KMS-11 (cell line): ENCODE measurements at regions not wholly inside any gene's neighbourhood (a gene's known extent, or its start where the extent isn't known, plus 50 kb on each side); places are given as distances from the start of the nearest gene placed in this dataset.

ENCODE experiments used
- H2AFZ ChIP-seq: fragments of 200-600 bp; sonication (generic); 2 replicates; pipeline ENCODE4 v1.6.1; 2016; ENCODE audit warnings: antibody characterized with exemption, mixed run types, low read depth
- H3K27ac ChIP-seq: fragments of 200-600 bp; sonication (generic); 2 replicates; pipeline ENCODE4 v1.6.1; 2016; ENCODE audit warnings: mild to moderate bottlenecking, mixed run types
- H3K27me3 ChIP-seq: fragments of 200-600 bp; sonication (generic); 2 replicates; pipeline ENCODE4 v1.6.1; 2017; ENCODE audit warnings: mild to moderate bottlenecking, low read depth, mixed run types, moderate library complexity; ENCODE audit not compliant: insufficient read depth
- H3K36me3 ChIP-seq: fragments of 200-600 bp; sonication (generic); 2 replicates; pipeline ENCODE4 v1.6.1; 2017; ENCODE audit warnings: mild to moderate bottlenecking, mixed run types; ENCODE audit not compliant: insufficient read depth
- H3K4me1 ChIP-seq: fragments of 200-600 bp; sonication (generic); 2 replicates; pipeline ENCODE4 v1.6.1; 2016; ENCODE audit warnings: mild to moderate bottlenecking, low read depth, mixed run types; ENCODE audit not compliant: poor library complexity, severe bottlenecking
- H3K4me2 ChIP-seq: fragments of 200-600 bp; sonication (generic); 2 replicates; pipeline ENCODE4 v1.7.0; 2016; ENCODE audit warnings: mild to moderate bottlenecking, mixed run types
- H3K4me3 ChIP-seq: fragments of 200-600 bp; sonication (generic); IDR thresholded peaks from 2 replicates; pipeline ENCODE4 v1.6.1; 2017; ENCODE audit warnings: low read depth, low read length, mixed read lengths; ENCODE audit not compliant: insufficient read depth
- H3K79me2 ChIP-seq: fragments of 200-600 bp; sonication (generic); 2 replicates; pipeline ENCODE4 v1.6.1; 2016; ENCODE audit warnings: low read depth, mixed run types; ENCODE audit not compliant: insufficient read depth
- H3K9ac ChIP-seq: fragments of 200-600 bp; sonication (generic); 2 replicates; pipeline ENCODE4 v1.6.1; 2016; ENCODE audit warnings: mild to moderate bottlenecking, mixed run types
- H4K20me1 ChIP-seq: fragments of 200-600 bp; sonication (generic); 2 replicates; pipeline ENCODE4 v1.6.1; 2016; ENCODE audit warnings: mild to moderate bottlenecking, mixed run types; ENCODE audit not compliant: insufficient read depth
- TF ChIP-seq, protein P1 (sequence below): fragments of 200-600 bp; sonication (generic); conservative IDR thresholded peaks from 2 replicates; pipeline ENCODE4 v1.6.1; 2017; ENCODE audit warnings: low read depth, mild to moderate bottlenecking, antibody characterized with exemption, low read length, moderate library complexity, mixed read lengths

DNA sequence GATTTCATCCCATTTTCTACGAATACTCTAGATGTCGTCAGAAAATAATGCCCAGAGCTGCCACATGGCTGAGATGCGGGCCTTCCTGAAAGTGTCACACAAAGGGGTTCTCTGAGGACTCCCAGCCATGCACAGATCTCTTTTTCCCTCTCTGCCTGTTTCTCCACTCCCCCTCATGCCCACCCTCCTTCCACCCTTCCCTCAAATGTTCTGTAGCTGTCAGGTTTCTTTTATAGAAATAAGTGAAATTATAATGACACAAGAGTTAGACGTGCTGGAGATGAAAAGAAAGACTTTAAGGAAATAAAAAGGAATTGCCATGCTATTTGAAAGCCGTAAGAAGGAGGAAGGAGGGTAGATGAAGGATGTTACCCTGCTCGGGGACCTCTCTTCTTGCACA is 819.3 kb upstream of the CELF2 start:
- Histone ChIP-seq H3K79me2 (no peaks in the 10 kb centered on the region), H3K4me3 (no peak overlapping the region), H4K20me1 (no peaks in the 10 kb centered on the region), H3K27ac (no peak overlapping the region), H3K27me3 (no peaks in the 10 kb centered on the region), H3K36me3 (no peaks in the 10 kb centered on the region), H3K9ac (no peak overlapping the region), H2AFZ (no peak overlapping the region), H3K4me2 (no peak overlapping the region), H3K4me1 (no peaks in the 10 kb centered on the region)
- TF ChIP-seq, protein P1, sequence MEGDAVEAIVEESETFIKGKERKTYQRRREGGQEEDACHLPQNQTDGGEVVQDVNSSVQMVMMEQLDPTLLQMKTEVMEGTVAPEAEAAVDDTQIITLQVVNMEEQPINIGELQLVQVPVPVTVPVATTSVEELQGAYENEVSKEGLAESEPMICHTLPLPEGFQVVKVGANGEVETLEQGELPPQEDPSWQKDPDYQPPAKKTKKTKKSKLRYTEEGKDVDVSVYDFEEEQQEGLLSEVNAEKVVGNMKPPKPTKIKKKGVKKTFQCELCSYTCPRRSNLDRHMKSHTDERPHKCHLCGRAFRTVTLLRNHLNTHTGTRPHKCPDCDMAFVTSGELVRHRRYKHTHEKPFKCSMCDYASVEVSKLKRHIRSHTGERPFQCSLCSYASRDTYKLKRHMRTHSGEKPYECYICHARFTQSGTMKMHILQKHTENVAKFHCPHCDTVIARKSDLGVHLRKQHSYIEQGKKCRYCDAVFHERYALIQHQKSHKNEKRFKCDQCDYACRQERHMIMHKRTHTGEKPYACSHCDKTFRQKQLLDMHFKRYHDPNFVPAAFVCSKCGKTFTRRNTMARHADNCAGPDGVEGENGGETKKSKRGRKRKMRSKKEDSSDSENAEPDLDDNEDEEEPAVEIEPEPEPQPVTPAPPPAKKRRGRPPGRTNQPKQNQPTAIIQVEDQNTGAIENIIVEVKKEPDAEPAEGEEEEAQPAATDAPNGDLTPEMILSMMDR, result no peak

DNA sequence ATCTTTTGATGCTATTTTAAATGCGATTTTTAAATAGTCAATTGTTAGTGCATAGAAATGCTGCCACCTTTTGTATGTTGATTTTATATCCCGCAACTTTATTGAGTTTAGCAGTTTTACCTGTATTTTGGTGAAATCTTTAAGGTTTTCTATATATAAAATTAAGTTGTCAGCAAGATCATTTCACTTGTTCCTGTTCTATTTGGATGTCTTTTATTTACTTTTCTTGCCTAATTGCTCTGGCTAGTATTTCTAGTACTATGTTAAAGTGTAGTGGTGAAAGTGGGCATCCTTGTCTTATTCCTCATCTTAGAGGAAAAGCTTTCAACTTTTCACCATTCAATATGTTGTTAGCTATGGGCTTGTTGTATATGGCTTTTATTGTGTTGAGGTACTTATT is 813.3 kb upstream of the CELF2 start:
- H4K20me1 ChIP-seq, result no peaks in the 10 kb centered on the region
- H3K79me2 ChIP-seq, result no peaks in the 10 kb centered on the region
- H3K9ac ChIP-seq, result no peak overlapping the region
- H3K4me3 ChIP-seq, result no peak overlapping the region
- TF ChIP-seq, protein P1, result no peak
- no peak overlapping the region for H3K4me2 ChIP-seq
- no peaks in the 10 kb centered on the region for H3K36me3 ChIP-seq
- no peak overlapping the region for H3K27ac ChIP-seq
- H3K4me1 ChIP-seq, result peaks cover 9% of the 10 kb centered on the region
- H2AFZ ChIP-seq, result no peak overlapping the region
- no peaks in the 10 kb centered on the region for H3K27me3 ChIP-seq

DNA sequence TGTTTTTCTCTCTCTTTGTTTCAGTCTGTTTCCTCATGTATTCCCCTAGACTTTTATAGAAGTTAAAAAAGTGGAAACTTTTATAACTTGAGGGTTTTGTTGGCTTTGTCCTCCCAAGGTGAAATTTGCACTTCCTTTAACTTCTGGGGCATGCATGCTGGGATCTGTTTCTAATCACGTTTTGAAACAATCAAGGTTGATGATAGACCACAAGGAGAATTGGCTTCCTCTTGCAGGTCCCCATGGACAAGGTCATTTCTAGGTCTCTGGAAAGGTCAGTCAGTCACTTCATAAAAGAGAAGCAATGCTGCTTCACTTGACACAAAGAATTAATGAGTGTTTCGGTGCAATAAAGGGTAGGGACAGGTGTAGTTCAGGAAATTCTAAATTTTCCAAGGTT is 811.8 kb upstream of the CELF2 start:
- TF ChIP-seq, protein P1, result no peak
- no peak overlapping the region for H3K9ac ChIP-seq
- H3K27ac ChIP-seq, result no peak overlapping the region
- H3K36me3 ChIP-seq, result no peaks in the 10 kb centered on the region
- H4K20me1 ChIP-seq, result no peaks in the 10 kb centered on the region
- H3K79me2 ChIP-seq, result no peaks in the 10 kb centered on the region
- peaks cover 17% of the 10 kb centered on the region for H3K4me1 ChIP-seq
- H2AFZ ChIP-seq, result no peak overlapping the region
- H3K4me2 ChIP-seq, result no peak overlapping the region
- no peak overlapping the region for H3K4me3 ChIP-seq
- no peaks in the 10 kb centered on the region for H3K27me3 ChIP-seq

DNA sequence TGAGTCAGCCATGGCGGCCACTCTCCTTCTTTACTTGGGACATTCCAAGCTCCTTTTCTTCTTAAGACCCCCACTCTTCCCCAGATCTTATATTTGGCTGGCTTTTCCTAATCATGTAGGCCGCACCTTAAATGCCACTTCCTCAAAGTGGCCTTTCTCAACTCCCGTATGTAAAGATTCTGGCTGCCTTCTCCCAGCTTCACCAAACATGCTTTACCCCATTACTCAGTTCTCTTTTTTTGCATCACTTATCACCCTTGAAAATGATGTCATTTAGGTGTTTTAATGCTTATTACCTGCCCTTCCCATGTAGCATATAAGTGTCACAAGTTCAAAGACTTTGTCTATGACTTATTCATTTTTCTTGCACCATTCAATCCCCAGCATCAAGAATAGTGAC is 810.1 kb upstream of the CELF2 start:
- no peak overlapping the region for H3K27ac ChIP-seq
- H4K20me1 ChIP-seq, result no peaks in the 10 kb centered on the region
- H3K4me3 ChIP-seq, result no peak overlapping the region
- H3K79me2 ChIP-seq, result no peaks in the 10 kb centered on the region
- no peak overlapping the region for H3K9ac ChIP-seq
- TF ChIP-seq, protein P1, result no peak
- H3K4me2 ChIP-seq, result no peak overlapping the region
- no peaks in the 10 kb centered on the region for H3K36me3 ChIP-seq
- no peak overlapping the region for H2AFZ ChIP-seq
- H3K4me1 ChIP-seq, result peaks cover 18% of the 10 kb centered on the region
- no peaks in the 10 kb centered on the region for H3K27me3 ChIP-seq

DNA sequence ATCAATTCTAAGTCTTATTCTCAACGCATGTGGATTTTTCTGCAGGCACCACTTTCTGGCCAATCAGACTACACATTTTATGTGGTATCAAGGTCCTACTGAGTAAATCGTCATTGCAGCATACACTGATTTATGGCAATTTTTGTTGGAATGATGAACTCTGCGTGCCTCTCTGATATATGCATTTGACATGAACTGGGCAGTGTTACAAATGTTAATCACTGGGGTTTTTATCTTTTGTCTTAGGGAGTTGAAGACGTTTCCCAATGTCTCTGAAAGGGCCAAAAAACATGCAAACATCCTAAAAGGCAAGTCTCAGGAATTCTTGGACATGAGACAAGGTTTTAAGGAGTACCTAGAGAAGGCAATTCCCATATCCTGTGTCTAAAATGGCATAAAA is 809.5 kb upstream of the CELF2 start:
- Histone ChIP-seq H3K4me3 (no peak overlapping the region), H3K9ac (no peak overlapping the region), H3K27me3 (no peaks in the 10 kb centered on the region), H4K20me1 (no peaks in the 10 kb centered on the region), H3K4me1 (peaks cover 24% of the 10 kb centered on the region), H3K79me2 (no peaks in the 10 kb centered on the region), H2AFZ (no peak overlapping the region), H3K27ac (no peak overlapping the region), H3K36me3 (no peaks in the 10 kb centered on the region), H3K4me2 (no peak overlapping the region)
- TF ChIP-seq, protein P1, result no peak
